Amygdala (tissue), 56 donors: ENCODE measurements at regions not wholly inside any gene's neighbourhood (a gene's known extent, or its start where the extent isn't known, plus 50 kb on each side); places are given as distances from the start of the nearest gene placed in this dataset.
A peak's percentile ranks its signal among the peaks of the same experiment; 100 is the strongest.
"Not testable (repeated sequence)": the region's sequence is repeated elsewhere in the genome, so short reads cannot be mapped to it uniquely, and the experiment has no call there.

Experiments
- DNase-seq, 56 donors: peaks; one replicate each; lab custom pipeline; 2025; lab: John Stamatoyannopoulos, UW

GRCh38 chr16:86221085-86221484 is 289.2 kb upstream of the FOXF1 start:
- no peak for DNase-seq

GRCh38 chr16:86222547-86222946 is 287.8 kb upstream of the FOXF1 start:
- DNase-seq: no peak

- DNase-seq: no peak
Observed at GRCh38 chr16:86222965-86223551, 287.3 kb upstream of the FOXF1 start.

GRCh38 chr16:86224126-86224525 is 286.2 kb upstream of the FOXF1 start:
- DNase-seq: no peak

GRCh38 chr16:86224629-86225028 is 285.7 kb upstream of the FOXF1 start:
- no peak for DNase-seq

- DNase-seq: no peak
Observed at GRCh38 chr16:86225905-86226371, 284.4 kb upstream of the FOXF1 start.

- DNase-seq: no peak
Observed at GRCh38 chr16:86227041-86227440, 283.3 kb upstream of the FOXF1 start.

- DNase-seq: no peak
Observed at GRCh38 chr16:86227801-86228200, 282.5 kb upstream of the FOXF1 start.

GRCh38 chr16:86228713-86229112 is 281.6 kb upstream of the FOXF1 start:
- no peak for DNase-seq

- no peak for DNase-seq
Observed at GRCh38 chr16:86229283-86229682, 281.0 kb upstream of the FOXF1 start.

GRCh38 chr16:86229866-86230656 is 280.3 kb upstream of the FOXF1 start:
- DNase-seq: no peak

GRCh38 chr16:86231321-86231995 is 278.9 kb upstream of the FOXF1 start:
- peak in 10 of 56 donors; percentile 8 to 66 (median 30) for DNase-seq

GRCh38 chr16:86231996-86232350 is 278.4 kb upstream of the FOXF1 start:
- DNase-seq: no peak

- no peak for DNase-seq
Observed at GRCh38 chr16:86232496-86232895, 277.8 kb upstream of the FOXF1 start.

GRCh38 chr16:86233506-86233905 is 276.8 kb upstream of the FOXF1 start:
- DNase-seq: not testable (repeated sequence)

GRCh38 chr16:86239381-86239780 is 270.9 kb upstream of the FOXF1 start:
- no peak for DNase-seq

GRCh38 chr16:86240716-86241363 is 269.5 kb upstream of the FOXF1 start:
- DNase-seq: no peak

- no peak for DNase-seq
Observed at GRCh38 chr16:86241681-86242080, 268.6 kb upstream of the FOXF1 start.

GRCh38 chr16:86242244-86243122 is 267.8 kb upstream of the FOXF1 start:
- DNase-seq: no peak

- DNase-seq: no peak
Observed at GRCh38 chr16:86243123-86243473, 267.2 kb upstream of the FOXF1 start.
